GM13976 (cell line): ENCODE measurements at regions not wholly inside any gene's neighbourhood (a gene's known extent, or its start where the extent isn't known, plus 50 kb on each side); places are given as distances from the start of the nearest gene placed in this dataset.

Experiments used
- DNase-seq: peaks from one replicate; pipeline ENCODE4 v3.0.0; 2012; ENCODE audit warnings: low spot score
- CTCF ChIP-seq: IDR thresholded peaks from 2 replicates; pipeline ENCODE4 v1.5.1; 2012; ENCODE audit warnings: borderline replicate concordance, mild to moderate bottlenecking; ENCODE audit not compliant: insufficient read depth; ENCODE audit errors: extremely low read depth, missing control alignments, control extremely low read depth
- in situ Hi-C: fragments of 300-500 bp; cut with MboI; formaldehyde crosslinking; loops from one replicate; pipeline ENCODE4 v1.12.0; 2022; ENCODE audit warnings: low sequenced_read_pairs, mixed read lengths, inconsistent platforms; ENCODE audit not compliant: unreplicated experiment

GRCh38 chrX:2588049-2588448 is 87.3 kb upstream of the DHRSX start:
- no peak for DNase-seq
- TF ChIP-seq CTCF, result no peak
- in situ Hi-C loops, result no loop called here

- in situ Hi-C loops, result no loop called here
- no peak for TF ChIP-seq CTCF
- DNase-seq, result no peak
Measured at GRCh38 chrX:2587146-2587545, 86.4 kb upstream of the DHRSX start.

- no peak for TF ChIP-seq CTCF
- DNase-seq, result no peak
- in situ Hi-C loops, result no loop called here
Measured at GRCh38 chrX:2585158-2585470, 84.3 kb upstream of the DHRSX start.

DNA sequence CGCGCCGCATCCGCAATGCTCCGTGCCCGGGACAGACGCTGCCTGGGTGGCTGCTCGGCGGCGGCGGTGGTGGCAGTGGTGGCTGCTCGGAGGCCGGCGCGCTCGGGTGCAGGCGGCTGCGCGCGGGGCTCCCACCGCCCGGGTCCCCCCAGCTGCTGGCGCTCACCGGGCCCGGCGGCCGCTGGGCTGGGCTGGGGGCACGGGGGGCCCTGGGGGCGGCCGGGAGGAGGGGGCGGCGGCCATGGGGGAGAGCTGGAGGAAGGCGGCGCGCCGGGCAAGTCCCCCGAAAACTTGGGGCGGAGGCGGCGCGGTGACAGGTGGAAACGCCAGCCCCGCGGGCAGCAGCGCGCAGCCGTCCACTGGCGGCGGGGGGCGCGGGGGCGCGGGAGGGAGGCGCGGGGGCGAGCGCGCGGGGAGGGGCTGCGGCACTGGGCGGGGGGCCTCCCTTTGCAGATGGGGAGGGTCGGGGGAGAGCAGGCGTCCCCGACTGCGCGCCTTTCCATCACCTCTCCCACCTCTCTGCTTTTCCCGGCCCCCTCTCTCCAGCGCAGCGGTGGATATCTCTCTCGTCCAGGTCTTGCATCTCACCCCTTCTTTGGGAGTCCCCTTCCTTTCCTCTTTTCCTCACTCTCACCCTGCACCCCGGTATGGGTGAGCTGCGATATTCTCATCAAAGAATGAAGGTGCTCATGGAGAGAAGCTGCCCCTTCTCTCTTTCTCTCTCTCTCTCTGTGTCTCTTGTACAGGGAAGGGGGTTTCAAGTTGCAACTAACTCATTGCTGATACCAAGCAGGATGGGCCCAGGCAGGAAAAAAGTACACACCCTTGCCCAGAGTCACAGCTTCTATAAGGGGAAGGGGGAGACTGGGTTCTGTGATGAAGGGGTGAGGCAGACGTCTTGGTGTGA is 83.7 kb upstream of the DHRSX start:
- in situ Hi-C loops, result no loop called here
- no peak for TF ChIP-seq CTCF
- DNase-seq, result no peak

- in situ Hi-C loops, result no loop called here
- TF ChIP-seq CTCF, result no peak
- DNase-seq, result no peak
Measured at GRCh38 chrX:2583194-2584162, 82.7 kb upstream of the DHRSX start.

GRCh38 chrX:2582667-2583066 is 81.9 kb upstream of the DHRSX start:
- no peak for TF ChIP-seq CTCF
- DNase-seq, result no peak
- in situ Hi-C loops, result no loop called here
